ENCODE measurements at regions not wholly inside any gene's neighbourhood (a gene's known extent, or its start where the extent isn't known, plus 50 kb on each side); places are given as distances from the start of the nearest gene placed in this dataset.

DNA sequence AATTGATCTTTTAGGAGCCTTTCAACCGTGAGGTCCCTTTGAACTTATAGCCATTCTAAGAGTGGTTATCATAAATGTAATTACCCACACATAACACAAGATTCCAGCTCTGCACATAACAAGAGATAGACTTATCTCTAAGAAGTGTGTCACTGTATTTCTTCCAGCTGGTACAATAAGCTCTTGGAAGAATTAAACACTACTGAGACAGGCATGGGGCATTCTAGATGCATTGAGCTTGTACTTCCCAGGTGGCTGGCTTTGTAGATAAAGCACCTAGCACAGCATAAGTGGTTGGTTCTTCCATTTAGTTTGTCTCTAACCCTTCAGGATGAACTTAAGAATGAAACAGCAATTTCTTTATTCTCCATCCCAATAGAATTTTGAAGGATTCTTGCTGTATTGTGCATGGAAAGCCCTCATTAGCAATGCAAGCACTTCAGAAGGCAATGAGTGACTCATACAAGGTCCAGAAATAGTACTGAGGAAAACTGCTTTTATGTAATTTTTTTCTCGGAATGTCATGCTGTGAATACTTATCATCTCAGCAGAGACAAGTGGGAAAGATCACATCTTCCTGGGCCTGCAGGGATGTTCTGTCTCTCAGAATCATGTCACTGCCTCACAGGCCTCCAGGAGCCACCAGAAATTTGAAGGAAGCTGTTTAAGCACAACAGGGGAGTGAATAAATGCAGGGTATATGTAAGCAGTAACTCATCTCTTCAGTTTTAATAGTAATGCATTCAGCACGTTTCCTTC, 91.1 kb upstream of the CD180 start:
- H3K27ac Mint-ChIP-seq = no peak overlapping the region
- POLR2A ChIA-PET = no interaction called here
- no peaks in the 10 kb centered on the region for H3K27me3 Mint-ChIP-seq
- no peaks in the 10 kb centered on the region for H3K9me3 ChIP-seq (ENCODE audit: control insufficient read depth in 1 of 2, insufficient read depth in 1 of 2, low read length in 2 of 2)
- DNase-seq (no peak), ATAC-seq (ENCODE audit: poor library complexity) (no peak)
- no peak overlapping the region for H3K4me3 Mint-ChIP-seq
- H3K36me3 ChIP-seq (ENCODE audit: insufficient read depth, low read length) = no peaks in the 10 kb centered on the region
- TF ChIP-seq, protein P1, sequence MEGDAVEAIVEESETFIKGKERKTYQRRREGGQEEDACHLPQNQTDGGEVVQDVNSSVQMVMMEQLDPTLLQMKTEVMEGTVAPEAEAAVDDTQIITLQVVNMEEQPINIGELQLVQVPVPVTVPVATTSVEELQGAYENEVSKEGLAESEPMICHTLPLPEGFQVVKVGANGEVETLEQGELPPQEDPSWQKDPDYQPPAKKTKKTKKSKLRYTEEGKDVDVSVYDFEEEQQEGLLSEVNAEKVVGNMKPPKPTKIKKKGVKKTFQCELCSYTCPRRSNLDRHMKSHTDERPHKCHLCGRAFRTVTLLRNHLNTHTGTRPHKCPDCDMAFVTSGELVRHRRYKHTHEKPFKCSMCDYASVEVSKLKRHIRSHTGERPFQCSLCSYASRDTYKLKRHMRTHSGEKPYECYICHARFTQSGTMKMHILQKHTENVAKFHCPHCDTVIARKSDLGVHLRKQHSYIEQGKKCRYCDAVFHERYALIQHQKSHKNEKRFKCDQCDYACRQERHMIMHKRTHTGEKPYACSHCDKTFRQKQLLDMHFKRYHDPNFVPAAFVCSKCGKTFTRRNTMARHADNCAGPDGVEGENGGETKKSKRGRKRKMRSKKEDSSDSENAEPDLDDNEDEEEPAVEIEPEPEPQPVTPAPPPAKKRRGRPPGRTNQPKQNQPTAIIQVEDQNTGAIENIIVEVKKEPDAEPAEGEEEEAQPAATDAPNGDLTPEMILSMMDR (IDR thresholded peaks at IDR 0.05) = no peak
- CTCF ChIA-PET = no interaction called here
- no peak overlapping the region for H3K27ac ChIP-seq (ENCODE audit: low read depth in 1 of 2, low read length in 2 of 2)
- no peaks in the 10 kb centered on the region for H3K36me3 Mint-ChIP-seq (ENCODE audit: low read depth)
- H3K27me3 ChIP-seq (ENCODE audit: control insufficient read depth in 1 of 2, insufficient read depth in 2 of 2, low read length in 2 of 2) = no peaks in the 10 kb centered on the region
- intact Hi-C loops (cut with DNase I, micrococcal nuclease) = no loop called here
- no peaks in the 10 kb centered on the region for H3K9me3 Mint-ChIP-seq
- no peaks in the 10 kb centered on the region for H3K4me1 Mint-ChIP-seq (ENCODE audit: low read depth)
- H3K4me1 ChIP-seq (ENCODE audit: insufficient read depth, low read length) = no peaks in the 10 kb centered on the region
- H3K4me3 ChIP-seq (ENCODE audit: low read length) = no peak overlapping the region

DNA sequence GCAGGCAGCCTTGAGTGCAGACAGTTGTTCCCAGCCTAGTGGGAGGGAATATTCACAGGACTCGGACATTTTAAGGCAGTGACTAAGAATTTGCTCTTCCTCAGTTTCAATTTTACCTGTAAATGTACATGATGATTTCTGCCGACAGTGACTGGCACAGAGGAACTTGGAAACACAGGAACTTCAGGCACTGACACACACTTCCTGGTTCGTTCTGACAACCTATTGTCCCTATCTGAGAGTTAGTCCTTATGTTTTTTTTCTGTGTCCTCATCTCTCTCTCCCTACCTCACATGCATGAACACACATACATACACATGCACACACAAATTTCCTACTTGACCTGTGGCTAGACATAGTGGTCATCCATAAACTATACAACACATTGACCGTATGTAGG, 89.4 kb upstream of the CD180 start:
- Histone ChIP-seq H3K9me3 (ENCODE audit: control insufficient read depth in 1 of 2, insufficient read depth in 1 of 2, low read length in 2 of 2) (no peaks in the 10 kb centered on the region), H3K36me3 (ENCODE audit: insufficient read depth, low read length) (no peaks in the 10 kb centered on the region), H3K27me3 (ENCODE audit: control insufficient read depth in 1 of 2, insufficient read depth in 2 of 2, low read length in 2 of 2) (no peaks in the 10 kb centered on the region), H3K27ac (ENCODE audit: low read depth in 1 of 2, low read length in 2 of 2) (no peak overlapping the region), H3K4me3 (ENCODE audit: low read length) (no peak overlapping the region), H3K4me1 (ENCODE audit: insufficient read depth, low read length) (no peaks in the 10 kb centered on the region)
- DNase-seq (no peak), ATAC-seq (ENCODE audit: poor library complexity) (no peak)
- no peaks in the 10 kb centered on the region for H3K9me3 Mint-ChIP-seq
- no peaks in the 10 kb centered on the region for H3K4me1 Mint-ChIP-seq (ENCODE audit: low read depth)
- no peaks in the 10 kb centered on the region for H3K36me3 Mint-ChIP-seq (ENCODE audit: low read depth)
- ChIA-PET POLR2A (no interaction called here), CTCF (no interaction called here)
- no peak overlapping the region for H3K4me3 Mint-ChIP-seq
- TF ChIP-seq, protein P1 (IDR thresholded peaks at IDR 0.05) = no peak
- H3K27me3 Mint-ChIP-seq = no peaks in the 10 kb centered on the region
- intact Hi-C loops (cut with DNase I, micrococcal nuclease) = no loop called here
- H3K27ac Mint-ChIP-seq = no peak overlapping the region

DNA sequence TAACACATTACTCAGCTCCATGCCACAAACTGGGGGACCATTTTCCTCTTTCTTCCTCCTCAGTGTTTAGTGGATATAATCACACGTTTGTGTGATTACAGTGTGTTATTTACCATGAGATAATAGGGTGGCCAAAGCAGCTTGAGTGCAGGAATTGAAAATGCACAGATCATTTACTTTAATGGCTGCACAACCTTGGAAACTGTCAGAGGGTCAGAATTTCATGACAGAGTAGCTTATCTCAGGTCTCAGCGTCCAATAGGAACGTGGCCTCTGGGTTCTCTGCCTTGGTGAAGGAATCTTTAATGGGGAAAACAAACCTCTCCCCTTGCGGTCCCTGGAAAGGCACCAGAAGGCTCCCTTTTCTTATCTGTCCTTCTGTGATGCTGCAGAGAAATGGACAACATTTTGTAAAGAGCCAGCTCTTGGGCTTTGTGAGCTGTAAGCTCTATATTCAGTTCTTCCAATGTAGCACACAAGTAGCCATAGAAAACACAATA, 87.4 kb upstream of the CD180 start:
- Mint-ChIP-seq H3K36me3 (ENCODE audit: low read depth) (no peaks in the 10 kb centered on the region), H3K27me3 (no peaks in the 10 kb centered on the region), H3K4me3 (no peak overlapping the region), H3K4me1 (ENCODE audit: low read depth) (no peaks in the 10 kb centered on the region), H3K27ac (no peak overlapping the region), H3K9me3 (no peaks in the 10 kb centered on the region)
- Histone ChIP-seq H3K4me3 (ENCODE audit: low read length) (no peak overlapping the region), H3K27me3 (ENCODE audit: control insufficient read depth in 1 of 2, insufficient read depth in 2 of 2, low read length in 2 of 2) (no peaks in the 10 kb centered on the region), H3K36me3 (ENCODE audit: insufficient read depth, low read length) (no peaks in the 10 kb centered on the region), H3K27ac (ENCODE audit: low read depth in 1 of 2, low read length in 2 of 2) (no peak overlapping the region), H3K9me3 (ENCODE audit: control insufficient read depth in 1 of 2, insufficient read depth in 1 of 2, low read length in 2 of 2) (peaks cover 5 to 11% of the 10 kb centered on the region in 2 experiments), H3K4me1 (ENCODE audit: insufficient read depth, low read length) (no peaks in the 10 kb centered on the region)
- CTCF ChIA-PET = interaction anchor here (0.5 kb wide), 1 partner anchor 1096 kb away, joined by 3 read pairs; no protein-coding TSS in a partner anchor
- POLR2A ChIA-PET = no interaction called here
- intact Hi-C loops (cut with DNase I, micrococcal nuclease) = no loop called here
- TF ChIP-seq, protein P1 (IDR thresholded peaks at IDR 0.05) = no peak
- DNase-seq (no peak), ATAC-seq (ENCODE audit: poor library complexity) (no peak)

Data from CD4-positive, alpha-beta T cell (primary cell).